ENCODE measurements at regions not wholly inside any gene's neighbourhood (a gene's known extent, or its start where the extent isn't known, plus 50 kb on each side); places are given as distances from the start of the nearest gene placed in this dataset.
"Not testable (repeated sequence)": the region's sequence is repeated elsewhere in the genome, so short reads cannot be mapped to it uniquely, and the experiment has no call there.

DNA sequence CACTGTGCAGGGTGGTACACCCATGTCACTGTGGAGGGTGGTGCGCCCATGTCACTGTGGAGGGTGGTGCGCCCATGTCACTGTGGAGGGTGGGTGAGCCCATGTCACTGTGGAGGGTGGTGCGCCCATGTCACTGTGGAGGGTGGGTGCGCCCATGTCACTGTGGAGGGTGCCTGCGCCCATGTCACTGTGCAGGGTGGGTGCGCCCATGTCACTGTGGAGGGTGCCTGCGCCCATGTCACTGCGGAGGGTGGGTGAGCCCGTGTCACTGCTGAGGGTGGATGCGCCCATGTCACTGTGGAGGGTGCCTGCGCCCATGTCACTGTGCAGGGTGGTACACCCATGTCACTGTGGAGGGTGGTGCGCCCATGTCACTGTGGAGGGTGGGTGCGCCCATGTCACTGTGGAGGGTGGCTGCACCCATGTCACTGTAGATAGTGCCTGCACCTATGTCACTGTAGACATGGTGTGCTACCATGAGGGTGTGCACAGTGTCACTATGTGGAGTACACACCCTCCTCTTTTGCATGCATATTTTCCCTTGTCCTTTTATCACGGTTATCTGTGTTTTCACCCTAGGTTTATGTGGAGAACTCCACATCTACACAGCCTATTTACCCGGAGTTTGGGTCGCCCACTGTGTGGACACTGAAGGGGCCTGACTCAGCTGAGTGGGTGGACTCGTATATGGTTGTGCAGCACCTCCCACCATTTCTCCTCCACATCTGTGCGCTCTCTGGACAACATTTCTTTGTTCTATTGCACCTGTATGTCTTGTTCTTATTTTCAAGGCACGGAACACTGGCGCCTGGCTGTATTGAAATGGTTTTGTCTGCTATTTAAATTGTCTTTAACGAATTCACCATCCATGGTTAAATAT lies 222.4 kb downstream of the ERMARD start:
- DNase-seq, result not testable (repeated sequence)

- no peak for DNase-seq
These were observed 221.3 kb downstream of the ERMARD start for GRCh38 chr6:169972736-169973135.

GRCh38 chr6:169972101-169972651 lies 220.8 kb downstream of the ERMARD start:
- DNase-seq, result no peak

DNA sequence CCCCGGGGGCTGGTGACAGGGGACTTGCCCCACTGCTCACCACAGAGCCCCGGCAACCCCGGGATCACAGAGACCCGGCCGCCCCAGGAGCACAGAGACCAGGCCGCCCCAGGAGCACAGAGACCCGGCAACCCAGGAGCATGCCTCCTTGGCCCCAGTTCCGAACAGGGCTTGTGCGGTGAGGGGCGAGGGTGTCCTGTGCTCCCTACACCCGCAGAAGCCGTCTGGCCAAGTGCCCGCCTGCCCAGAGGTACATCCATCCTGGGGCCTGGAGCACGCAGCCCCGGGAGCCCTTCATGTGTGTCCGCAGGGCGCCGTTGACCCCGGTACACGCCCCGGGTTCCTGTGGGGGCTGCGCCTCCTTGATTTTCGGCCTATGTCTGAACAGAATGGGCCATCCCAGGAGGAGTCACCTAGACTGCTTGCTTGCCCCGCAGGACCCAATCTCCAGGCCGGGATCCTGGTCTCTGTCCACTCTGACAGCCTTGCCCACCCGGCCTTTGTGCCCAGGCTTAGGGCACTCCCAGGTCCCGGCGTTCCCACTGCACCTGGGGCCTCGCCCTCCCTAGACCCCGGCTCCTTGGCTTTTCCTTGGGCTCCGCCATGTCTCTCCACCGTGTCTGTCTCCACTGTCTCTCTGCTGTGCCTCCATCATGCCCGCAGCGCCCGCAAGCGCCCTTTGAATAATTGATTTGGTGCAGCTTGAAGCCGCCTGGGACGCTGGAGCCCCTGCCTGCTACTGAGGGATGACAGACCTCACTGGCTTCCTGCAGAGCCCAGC lies 219.8 kb downstream of the ERMARD start:
- DNase-seq, result no peak

DNA sequence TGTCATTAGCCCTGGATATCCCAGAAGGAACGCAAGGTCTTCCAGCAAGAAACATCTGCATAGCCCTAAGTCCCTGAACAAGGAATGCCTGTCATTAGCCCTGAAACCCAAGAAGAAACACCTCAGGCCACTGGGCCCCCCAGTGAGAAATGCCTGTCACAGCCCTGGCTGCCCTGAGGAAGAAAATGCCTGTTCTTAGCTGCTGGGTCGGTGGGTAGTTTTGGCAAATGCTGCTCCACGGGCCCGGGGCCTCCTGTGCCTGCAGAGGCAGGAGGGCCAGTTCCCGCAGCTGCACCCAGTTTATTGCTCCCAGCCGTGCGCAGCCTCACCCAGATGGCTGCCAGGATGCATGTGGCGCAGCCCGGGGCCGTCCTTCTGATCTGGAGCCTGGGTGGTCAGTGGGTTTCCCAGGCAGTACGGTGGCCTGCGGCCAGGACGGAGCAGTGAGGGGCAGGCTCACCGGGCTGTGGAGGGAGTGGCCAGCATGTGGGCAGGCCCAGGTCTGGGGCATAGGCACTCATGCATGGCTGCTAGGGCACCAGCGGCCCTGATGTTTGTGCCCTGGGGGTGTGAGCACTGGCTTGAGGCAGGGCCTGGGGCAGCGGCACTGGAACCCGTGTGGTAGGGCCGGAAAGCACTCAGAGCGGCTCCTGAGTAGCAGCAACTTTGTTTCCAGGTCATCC lies 219.0 kb downstream of the ERMARD start:
- DNase-seq, result no peak

- no peak for DNase-seq
These were observed 218.1 kb downstream of the ERMARD start for GRCh38 chr6:169969372-169970099.

GRCh38 chr6:169968541-169969270 lies 217.3 kb downstream of the ERMARD start:
- DNase-seq, result no peak

GRCh38 chr6:169967687-169968086 lies 216.3 kb downstream of the ERMARD start:
- no peak for DNase-seq

- DNase-seq, result no peak
These were observed 215.1 kb downstream of the ERMARD start for GRCh38 chr6:169966312-169967181.

GRCh38 chr6:169965657-169966311 lies 214.4 kb downstream of the ERMARD start:
- no peak for DNase-seq

DNA sequence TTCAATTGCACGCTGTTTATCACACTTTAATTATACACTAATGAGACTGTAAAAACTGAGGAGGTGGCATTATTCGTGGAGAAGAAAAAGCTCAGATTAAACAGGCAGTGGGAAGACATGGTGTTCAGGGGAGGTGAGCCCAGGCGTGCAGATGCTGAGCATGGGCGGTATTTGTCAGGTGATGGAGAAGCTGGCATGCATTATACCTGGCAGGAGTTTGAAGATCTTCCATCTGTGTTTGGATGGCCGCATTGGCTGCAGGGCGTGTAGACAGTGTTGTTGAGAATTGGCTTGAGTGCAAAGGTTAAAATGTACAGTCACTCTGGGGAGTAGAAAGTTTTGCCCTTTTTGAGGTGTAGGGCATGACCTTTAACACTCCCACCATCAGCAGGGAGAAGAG lies 213.8 kb downstream of the ERMARD start:
- no peak for DNase-seq

DNA sequence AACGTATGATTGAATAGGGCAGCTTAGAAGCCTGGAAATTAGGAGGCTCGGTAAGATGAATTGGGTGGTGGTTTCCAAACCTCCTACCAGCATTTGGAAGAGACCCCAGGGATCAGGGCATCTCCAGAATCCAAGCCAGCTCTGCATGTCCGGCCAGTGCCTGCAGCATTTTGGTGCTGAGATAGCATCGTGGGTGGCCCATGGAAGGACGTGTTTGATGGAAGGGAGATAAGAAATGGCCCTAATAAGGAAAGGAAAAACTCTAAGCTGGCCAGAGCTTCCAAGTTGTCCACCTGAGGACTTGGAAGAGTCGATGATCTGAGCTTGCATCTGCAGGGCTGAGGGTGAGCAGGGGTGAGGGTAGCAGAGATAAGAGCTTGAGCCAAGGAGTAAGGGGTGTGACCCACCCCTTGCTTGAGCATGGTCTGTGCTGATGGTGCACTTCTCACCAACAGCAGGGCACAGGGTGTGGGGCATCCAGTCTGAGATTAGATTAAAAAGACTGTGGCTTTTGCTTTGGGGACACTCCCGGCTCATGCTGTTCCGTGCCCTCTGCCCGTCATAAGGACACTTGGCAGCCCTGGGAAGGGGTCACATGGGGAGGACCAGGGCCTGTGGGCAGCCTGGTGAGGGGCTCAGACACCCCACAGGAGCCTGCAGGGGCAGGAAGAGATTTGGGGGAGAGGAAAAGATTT lies 213.2 kb downstream of the ERMARD start:
- no peak for DNase-seq

DNA sequence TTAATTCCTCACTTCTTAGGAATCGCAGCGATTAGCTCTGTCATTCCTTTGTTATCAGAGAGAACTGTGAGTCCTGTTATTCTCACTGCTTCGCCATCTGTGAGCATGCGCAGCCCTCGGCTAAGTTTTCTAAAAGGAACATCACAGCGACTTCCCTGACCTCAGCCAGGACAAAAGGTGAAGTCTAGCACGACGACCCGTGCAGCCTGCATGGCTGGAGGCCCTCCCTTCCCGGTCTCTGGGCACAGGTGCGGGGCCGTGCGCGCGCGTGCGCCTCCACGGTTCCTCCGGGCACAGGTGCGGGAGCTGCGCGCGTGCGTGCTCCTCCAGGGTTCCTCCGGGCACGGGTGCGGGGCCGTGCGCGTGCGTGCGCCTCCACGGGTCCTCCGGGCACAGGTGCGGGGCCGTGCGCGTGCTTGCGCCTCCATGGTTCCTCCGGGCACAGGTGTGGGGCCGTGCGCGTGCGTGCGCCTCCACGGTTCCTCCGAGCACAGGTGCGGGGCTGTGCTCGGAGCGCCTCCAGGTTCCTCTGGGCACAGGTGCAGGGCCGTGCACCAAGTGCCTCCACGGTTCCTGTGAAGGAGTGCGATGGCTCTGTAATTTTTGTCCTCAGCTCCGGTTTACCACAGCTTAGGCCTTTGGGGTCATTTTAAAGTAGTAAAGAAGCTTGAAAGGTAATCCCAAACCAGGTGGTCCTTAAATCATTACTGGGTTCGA lies 212.3 kb downstream of the ERMARD start:
- no peak for DNase-seq

- no peak for DNase-seq
These were observed 211.4 kb downstream of the ERMARD start for GRCh38 chr6:169962604-169963469.

DNA sequence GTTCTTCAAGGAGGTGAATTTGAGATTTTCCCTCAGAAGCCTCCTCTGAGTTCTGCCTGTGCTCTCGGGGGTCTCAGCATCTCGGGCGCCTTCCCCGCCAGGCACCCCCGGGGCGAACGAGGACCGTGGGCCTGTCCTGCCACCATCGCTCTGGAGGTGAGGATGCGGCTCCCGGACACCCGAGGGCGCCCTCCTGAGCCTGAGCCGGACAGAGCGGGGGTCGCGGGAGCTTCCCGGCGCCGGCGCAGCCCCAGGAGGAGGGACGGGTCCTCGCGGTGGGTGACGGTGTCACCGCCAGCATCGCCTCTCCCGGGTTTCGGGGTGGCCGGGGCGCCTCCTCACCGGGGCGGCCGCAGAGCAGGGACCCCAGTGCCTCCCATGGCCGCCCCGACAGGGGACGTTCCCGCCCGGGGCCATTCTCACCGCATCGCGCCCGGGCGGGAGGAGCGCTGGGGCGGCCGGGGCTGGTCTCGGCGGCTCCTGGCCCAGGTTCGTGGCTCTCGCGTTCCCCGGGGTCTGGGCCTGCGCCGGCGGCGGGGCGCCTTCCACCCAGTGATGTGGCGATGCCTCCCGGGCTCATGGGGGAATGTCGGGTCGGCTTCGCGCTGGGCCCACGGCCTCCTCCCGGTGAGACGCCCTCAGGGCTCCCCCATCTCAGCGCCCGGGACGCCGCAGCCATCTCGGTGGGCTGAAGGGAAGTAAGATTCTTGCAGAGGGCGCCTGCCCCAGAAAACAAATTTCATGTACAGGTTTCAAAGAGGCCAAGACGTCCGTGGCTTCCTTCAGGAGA lies 210.5 kb downstream of the ERMARD start:
- no peak for DNase-seq

- DNase-seq, result no peak
These were observed 209.6 kb downstream of the ERMARD start for GRCh38 chr6:169960886-169961611.
